Pancreas (tissue), 10 donors: ENCODE measurements at regions not wholly inside any gene's neighbourhood (a gene's known extent, or its start where the extent isn't known, plus 50 kb on each side); places are given as distances from the start of the nearest gene placed in this dataset.

Experiments
- ATAC-seq, 4 donors: fragments of 200-7000 bp; cut with Tn5 transposase; one replicate each; pipeline versions ENCODE4 v1.8.0 to v1.9.1; 2020; ENCODE audit warnings: mild to moderate bottlenecking in 4 of 4, moderate library complexity in 4 of 4
- DNase-seq, 6 donors: peaks; one replicate each; pipeline ENCODE4 v3.0.0-alpha.2; 2020
- FAIRE-seq: peaks from 2 replicates; lab custom pipeline; 2012; peaks lifted over from hg19 to GRCh38; lab: Jason Lieb, UNC
- H3K27ac ChIP-seq, 4 donors: fragments of 200-600 bp; sonication (generic); 1 replicate in 3 of 4; 2 replicates in 1 of 4; pipeline versions ENCODE4 v1.5.0 to v1.8.0; 2020
- H3K27me3 ChIP-seq, 4 donors: fragments of 200-600 bp; one replicate each; pipeline ENCODE4 v1.8.0; 2021
- H3K36me3 ChIP-seq, 3 donors: fragments of 200-600 bp; sonication (generic) in 1 of 3; one replicate each; pipeline versions ENCODE4 v1.5.0 to v1.8.0; 2020 to 2021
- H3K4me1 ChIP-seq, 3 donors: fragments of 200-600 bp; one replicate each; pipeline ENCODE4 v1.8.0; 2021
- H3K4me3 ChIP-seq, 4 donors: fragments of 200-600 bp; sonication (generic) in 2 of 4; one replicate each; pipeline versions ENCODE4 v1.5.0 to v1.8.0; 2020 to 2021
- H3K9me3 ChIP-seq, 4 donors: fragments of 200-600 bp; one replicate each; pipeline ENCODE4 v1.8.0; 2021
- WGBS, 2 donors: extraction: QIAGEN DNeasy Blood & Tissue Kit; methylation state at CpG; one replicate each; pipeline ENCODE4 v1.1.7; 2013; 5-methylcytosine and 5-hydroxymethylcytosine counted together
- intact Hi-C, 3 donors: fragments of 100-400 bp; cut with DNase I; formaldehyde crosslinking; loops; one replicate each; pipeline versions ENCODE4 v1.11.1 to v1.14.2; 2022
- TF ChIP-seq, protein P1 (sequence below), 4 donors: fragments of 200-600 bp; sonication (generic) in 3 of 4; IDR thresholded peaks; one replicate each; pipeline versions ENCODE4 v1.5.0 to v1.8.0; 2021; ENCODE audit warnings: antibody characterized with exemption in 4 of 4
- donor health status: healthy with polysubstance abuse.
- donor health status: DM: no; HTN: no; CAD: no; lungs with moderate emphysema.
- donor health status: DM: no; HTN: no; CAD: no.
- donor health status: control.
- donor health status: control.
- donor health status: Bipolar disorder and iron deficiency.
- donor health status: DM: yes; HTN: yes; CAD: no.
- donor health status: DM: no; HTN: no; CAD: no.
- donor health status: DM: no; HTN: no; CAD: no.
- donor health status: DM: yes; HTN: yes; CAD: no.

GRCh38 chr5:122565331-122565730 is 209.5 kb upstream of the SNX2 start:
- ATAC-seq = no peak
- Histone ChIP-seq H3K4me1 (no peaks in the 10 kb centered on the region), H3K36me3 (no peaks in the 10 kb centered on the region), H3K9me3 (no peaks in the 10 kb centered on the region), H3K27me3 (no peaks in the 10 kb centered on the region), H3K27ac (no peak overlapping the region), H3K4me3 (no peak overlapping the region)
- intact Hi-C loops = no loop called here
- TF ChIP-seq, protein P1, sequence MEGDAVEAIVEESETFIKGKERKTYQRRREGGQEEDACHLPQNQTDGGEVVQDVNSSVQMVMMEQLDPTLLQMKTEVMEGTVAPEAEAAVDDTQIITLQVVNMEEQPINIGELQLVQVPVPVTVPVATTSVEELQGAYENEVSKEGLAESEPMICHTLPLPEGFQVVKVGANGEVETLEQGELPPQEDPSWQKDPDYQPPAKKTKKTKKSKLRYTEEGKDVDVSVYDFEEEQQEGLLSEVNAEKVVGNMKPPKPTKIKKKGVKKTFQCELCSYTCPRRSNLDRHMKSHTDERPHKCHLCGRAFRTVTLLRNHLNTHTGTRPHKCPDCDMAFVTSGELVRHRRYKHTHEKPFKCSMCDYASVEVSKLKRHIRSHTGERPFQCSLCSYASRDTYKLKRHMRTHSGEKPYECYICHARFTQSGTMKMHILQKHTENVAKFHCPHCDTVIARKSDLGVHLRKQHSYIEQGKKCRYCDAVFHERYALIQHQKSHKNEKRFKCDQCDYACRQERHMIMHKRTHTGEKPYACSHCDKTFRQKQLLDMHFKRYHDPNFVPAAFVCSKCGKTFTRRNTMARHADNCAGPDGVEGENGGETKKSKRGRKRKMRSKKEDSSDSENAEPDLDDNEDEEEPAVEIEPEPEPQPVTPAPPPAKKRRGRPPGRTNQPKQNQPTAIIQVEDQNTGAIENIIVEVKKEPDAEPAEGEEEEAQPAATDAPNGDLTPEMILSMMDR (IDR thresholded peaks at IDR 0.05) = no peak
- no peak for DNase-seq
- no peak for FAIRE-seq
- 66 to 75% methylated on average over 9 of the region's 9 CpGs for WGBS, 2 donors

DNA sequence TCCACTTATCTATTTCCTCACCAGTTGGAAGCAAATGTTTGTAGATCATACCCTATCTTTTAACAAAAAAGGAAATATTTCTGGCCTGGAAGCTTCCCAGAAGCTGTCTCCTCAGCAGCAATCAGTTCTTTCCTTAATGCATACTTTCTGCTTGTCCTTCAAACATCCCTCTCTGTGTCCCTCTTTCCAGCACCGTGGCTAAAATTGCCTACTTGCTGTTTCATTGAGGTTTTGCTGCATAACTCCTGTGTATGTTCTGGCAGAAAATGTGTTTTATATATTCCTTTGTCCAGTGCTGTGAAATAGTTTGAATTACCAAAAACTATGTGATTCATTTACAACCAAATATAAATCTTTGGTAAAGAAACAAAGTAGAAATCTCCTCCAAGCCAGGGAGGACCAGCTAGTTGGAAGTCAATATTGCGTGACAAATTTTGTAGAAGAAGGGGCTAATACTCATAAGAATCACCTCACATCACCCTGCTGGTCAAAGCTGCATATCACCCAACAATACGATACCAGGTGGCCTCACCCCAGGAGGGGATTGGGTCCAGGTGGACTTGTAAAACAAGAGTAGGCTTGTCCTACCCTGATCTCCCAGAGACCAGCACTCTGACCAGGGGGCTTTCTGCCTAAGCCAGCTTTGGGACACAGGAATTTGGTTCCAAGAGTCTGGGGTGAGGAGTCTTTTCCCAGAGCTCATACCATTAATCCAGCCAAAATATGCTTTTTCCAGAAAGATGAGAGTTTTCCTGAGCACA is 198.4 kb upstream of the SNX2 start:
- H3K27ac ChIP-seq = no peak overlapping the region
- DNase-seq = no peak

DNA sequence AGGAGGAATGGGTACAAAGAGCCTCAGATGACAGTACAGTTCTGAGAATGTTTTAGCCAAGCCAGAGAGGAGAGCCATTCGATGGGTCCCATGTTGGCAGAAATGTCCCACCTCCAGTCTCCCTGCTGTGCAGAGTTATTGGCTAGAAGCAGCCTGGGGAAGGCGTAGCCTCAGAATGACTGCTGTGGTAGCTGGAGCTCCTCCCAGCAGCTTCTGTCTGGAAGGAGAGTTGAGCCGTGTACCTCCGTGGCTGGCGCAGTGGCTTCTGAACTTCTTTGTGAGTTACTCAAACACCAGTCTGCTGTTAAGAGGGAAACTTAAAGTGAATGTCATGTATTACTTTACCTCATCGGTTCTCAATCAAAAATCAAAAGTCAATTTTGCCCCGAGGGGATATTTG is 193.3 kb upstream of the SNX2 start:
- intact Hi-C loops = no loop called here
- H3K4me1 ChIP-seq = no peaks in the 10 kb centered on the region
- no peak overlapping the region for H3K27ac ChIP-seq
- WGBS, 2 donors = 55 to 62% methylated on average over 7 of the region's 7 CpGs
- TF ChIP-seq, protein P1 (IDR thresholded peaks at IDR 0.05) = no peak
- H3K27me3 ChIP-seq = no peaks in the 10 kb centered on the region
- FAIRE-seq (no peak), ATAC-seq (no peak), DNase-seq (no peak)
- H3K36me3 ChIP-seq = no peaks in the 10 kb centered on the region
- H3K9me3 ChIP-seq = no peaks in the 10 kb centered on the region
- H3K4me3 ChIP-seq = no peak overlapping the region

More for the DNA sequence above, 198.4 kb upstream of the SNX2 start:
- FAIRE-seq (no peak), ATAC-seq (no peak)
- H3K4me3 ChIP-seq = no peak overlapping the region
- H3K36me3 ChIP-seq = no peaks in the 10 kb centered on the region
- intact Hi-C loops = no loop called here
- TF ChIP-seq, protein P1 (IDR thresholded peaks at IDR 0.05) = no peak
- H3K4me1 ChIP-seq = no peaks in the 10 kb centered on the region
- WGBS, 2 donors = 65 to 70% methylated on average over 3 of the region's 3 CpGs
- no peaks in the 10 kb centered on the region for H3K27me3 ChIP-seq
- no peaks in the 10 kb centered on the region for H3K9me3 ChIP-seq

DNA sequence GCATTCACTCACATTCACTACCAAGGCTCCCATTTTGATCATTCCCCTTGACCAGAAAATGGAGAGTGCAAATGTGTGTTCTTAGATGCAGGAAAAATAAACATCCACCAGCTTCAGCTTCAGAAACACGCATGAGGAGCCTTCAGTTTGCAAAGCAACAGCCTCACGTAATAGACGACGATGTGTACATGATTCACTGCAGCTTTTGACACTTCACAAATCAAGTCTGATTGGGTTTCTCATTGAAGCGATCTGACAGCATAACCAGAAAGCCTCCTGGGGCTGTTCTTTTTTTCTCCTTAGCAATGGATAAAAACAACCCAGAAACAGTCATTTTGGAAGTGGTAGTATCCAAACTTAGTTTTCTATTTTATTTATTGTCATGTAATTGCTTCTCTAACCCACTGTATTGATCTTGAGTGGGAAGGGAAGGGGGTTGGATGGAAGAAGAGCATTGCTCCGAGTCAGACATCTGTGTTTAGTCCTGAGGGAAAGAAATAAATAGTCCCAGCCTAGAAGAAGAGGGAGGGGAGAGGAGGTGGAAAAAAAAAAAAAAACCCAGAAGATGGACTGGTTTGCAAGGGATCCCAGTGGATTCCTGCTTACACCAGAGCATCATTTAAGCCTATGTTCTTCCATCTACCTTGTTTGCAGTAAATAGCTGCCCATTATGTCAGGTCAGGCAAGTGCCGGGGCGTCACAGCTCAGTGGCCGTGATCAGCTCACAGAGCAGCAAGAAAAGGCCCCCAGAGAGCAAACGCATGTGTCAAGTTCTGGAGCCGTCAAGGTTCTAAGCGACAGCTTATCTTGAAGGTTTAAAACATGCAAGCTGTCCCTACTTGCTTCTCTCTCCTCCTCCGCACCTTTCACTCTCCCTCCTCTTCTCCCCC is 190.2 kb upstream of the SNX2 start:
- H3K9me3 ChIP-seq = no peaks in the 10 kb centered on the region
- no peaks in the 10 kb centered on the region for H3K36me3 ChIP-seq
- H3K27ac ChIP-seq = no peak overlapping the region
- WGBS, 2 donors = 34 to 37% methylated on average over 13 of the region's 13 CpGs
- intact Hi-C loops = no loop called here
- H3K27me3 ChIP-seq = no peaks in the 10 kb centered on the region
- H3K4me1 ChIP-seq = no peaks in the 10 kb centered on the region
- ATAC-seq (no peak), DNase-seq (no peak), FAIRE-seq (no peak)
- TF ChIP-seq, protein P1 (IDR thresholded peaks at IDR 0.05) = no peak
- H3K4me3 ChIP-seq = no peak overlapping the region
